ENCODE measurements at regions not wholly inside any gene's neighbourhood (a gene's known extent, or its start where the extent isn't known, plus 50 kb on each side); places are given as distances from the start of the nearest gene placed in this dataset.

- TF ChIP-seq CTCF (conservative IDR thresholded peaks at IDR 0.05 in 1 of 2, IDR thresholded peaks at IDR 0.05 in 1 of 2; ENCODE audit: low read depth in 1 of 2, low read length in 2 of 2), result no peak
- no peak for TF ChIP-seq EZH2 (IDR thresholded peaks at IDR 0.05; ENCODE audit: low read length, missing control alignments)
Measured at GRCh38 chr9:88272986-88273385, 115.3 kb upstream of the SPIN1 start.

All from fibroblast of lung (primary cell).